ENCODE measurements at regions not wholly inside any gene's neighbourhood (a gene's known extent, or its start where the extent isn't known, plus 50 kb on each side); places are given as distances from the start of the nearest gene placed in this dataset.

- TF ChIP-seq JUND (IDR thresholded peaks at IDR 0.05) (no peak), CTCF (IDR thresholded peaks at IDR 0.05; ENCODE audit: low read depth, low read length, missing input control) (no peak), ATF3 (IDR thresholded peaks at IDR 0.05) (no peak), REST (IDR thresholded peaks at IDR 0.05) (no peak), HNF4A (conservative IDR thresholded peaks at IDR 0.05) (no peak), RAD21 (IDR thresholded peaks at IDR 0.05) (no peak), FOXA2 (IDR thresholded peaks at IDR 0.05) (no peak), RXRA (IDR thresholded peaks at IDR 0.05) (no peak), EGR1 (IDR thresholded peaks at IDR 0.05; ENCODE audit: low read depth in 2 of 2) (no peak), TAF1 (conservative IDR thresholded peaks at IDR 0.05) (no peak), HNF4G (IDR thresholded peaks at IDR 0.05) (no peak), GABPA (IDR thresholded peaks at IDR 0.05 in 1 of 2, conservative IDR thresholded peaks at IDR 0.05 in 1 of 2) (no peak), YY1 (IDR thresholded peaks at IDR 0.05) (no peak), MAX (IDR thresholded peaks at IDR 0.05) (no peak), NR2F2 (IDR thresholded peaks at IDR 0.05) (no peak), FOXA1 (IDR thresholded peaks at IDR 0.05) (no peak)
- Histone ChIP-seq H3K9me3 (ENCODE audit: control insufficient read depth in 4 of 4, low read length in 3 of 4) (no peaks in the 10 kb centered on the region), H3K27ac (ENCODE audit: low read depth in 1 of 2, low read length in 2 of 2) (no peak overlapping the region)
Observed at GRCh38 chr9:109579191-109579948, 81.3 kb upstream of the PTPN3 start.

GRCh38 chr9:109582386-109582785 is 84.3 kb upstream of the PTPN3 start:
- no peak for DNase-seq (ENCODE audit: low spot score)

More at GRCh38 chr9:109579191-109579948, 81.3 kb upstream of the PTPN3 start:
- Histone ChIP-seq H3K4me3 (ENCODE audit: low read depth in 1 of 3, low read length in 3 of 3) (no peak overlapping the region), H3K27me3 (ENCODE audit: control insufficient read depth in 4 of 4, insufficient read depth in 4 of 4, low read length in 3 of 4) (no peaks in the 10 kb centered on the region), H3K4me1 (ENCODE audit: control insufficient read depth in 4 of 4, insufficient read depth in 4 of 4, low read length in 3 of 4) (no peaks in the 10 kb centered on the region), H3K36me3 (ENCODE audit: control insufficient read depth in 4 of 4, insufficient read depth in 3 of 4, low read depth in 1 of 4, low read length in 3 of 4) (no peaks in the 10 kb centered on the region), H3K9ac (ENCODE audit: low read depth in 1 of 2, low read length in 2 of 2) (no peak overlapping the region)
- no peak for DNase-seq (ENCODE audit: low spot score)
- WGBS = 89% methylated on average over 6 of the region's 6 CpGs

More at GRCh38 chr9:109582386-109582785, 84.3 kb upstream of the PTPN3 start:
- H3K4me1 ChIP-seq (ENCODE audit: control insufficient read depth in 4 of 4, insufficient read depth in 4 of 4, low read length in 3 of 4) = no peaks in the 10 kb centered on the region
- no peaks in the 10 kb centered on the region for H3K36me3 ChIP-seq (ENCODE audit: control insufficient read depth in 4 of 4, insufficient read depth in 3 of 4, low read depth in 1 of 4, low read length in 3 of 4)
- H3K27ac ChIP-seq (ENCODE audit: low read depth in 1 of 2, low read length in 2 of 2) = no peak overlapping the region
- H3K27me3 ChIP-seq (ENCODE audit: control insufficient read depth in 4 of 4, insufficient read depth in 4 of 4, low read length in 3 of 4) = no peaks in the 10 kb centered on the region
- H3K9ac ChIP-seq (ENCODE audit: low read depth in 1 of 2, low read length in 2 of 2) = no peak overlapping the region
- TF ChIP-seq FOXA2 (IDR thresholded peaks at IDR 0.05) (no peak), GABPA (IDR thresholded peaks at IDR 0.05 in 1 of 2, conservative IDR thresholded peaks at IDR 0.05 in 1 of 2) (no peak)
- H3K9me3 ChIP-seq (ENCODE audit: control insufficient read depth in 4 of 4, low read length in 3 of 4) = no peaks in the 10 kb centered on the region
- no peak overlapping the region for H3K4me3 ChIP-seq (ENCODE audit: low read depth in 1 of 3, low read length in 3 of 3)

Measured in liver (tissue), 8 donors.